Upper lobe of left lung (tissue), 4 donors: ENCODE measurements at regions not wholly inside any gene's neighbourhood (a gene's known extent, or its start where the extent isn't known, plus 50 kb on each side); places are given as distances from the start of the nearest gene placed in this dataset.

Source experiments
- EP300 ChIP-seq, 4 donors: sonication (generic); formaldehyde crosslinking; IDR thresholded peaks; one replicate each; pipeline ENCODE4 v1.5.1; 2017; ENCODE audit warnings: antibody characterized with exemption in 4 of 4, control low read depth in 2 of 4
- TF ChIP-seq, protein P1 (sequence below), 6 experiments: fragments of 450-650 bp in 4 of 6; fragments of 200-600 bp in 2 of 6; sonication (generic) in 2 of 6; IDR thresholded peaks; one replicate each; pipeline ENCODE4 v1.5.1; 2016 to 2019; ENCODE audit warnings: antibody characterized with exemption in 6 of 6

DNA sequence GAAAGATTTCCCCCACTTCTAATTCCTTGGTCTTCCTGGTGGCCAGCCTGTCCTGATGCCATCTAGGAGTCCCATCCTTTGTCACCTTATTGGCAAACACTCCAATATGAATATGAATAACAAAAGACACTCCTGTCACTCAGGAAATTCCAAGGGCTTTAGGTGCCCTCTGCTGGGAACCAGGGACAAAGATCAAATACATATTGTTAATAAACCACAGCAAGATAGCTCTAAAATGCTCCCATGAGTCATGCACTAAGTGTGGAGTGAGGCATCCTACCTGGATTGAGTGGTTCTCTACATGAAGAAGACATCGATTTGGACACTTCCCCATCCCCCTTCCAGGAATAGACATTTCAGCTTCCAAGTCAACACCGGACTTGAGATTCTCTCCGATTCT lies 823.6 kb downstream of the TBC1D22A start:
- TF ChIP-seq, protein P1, sequence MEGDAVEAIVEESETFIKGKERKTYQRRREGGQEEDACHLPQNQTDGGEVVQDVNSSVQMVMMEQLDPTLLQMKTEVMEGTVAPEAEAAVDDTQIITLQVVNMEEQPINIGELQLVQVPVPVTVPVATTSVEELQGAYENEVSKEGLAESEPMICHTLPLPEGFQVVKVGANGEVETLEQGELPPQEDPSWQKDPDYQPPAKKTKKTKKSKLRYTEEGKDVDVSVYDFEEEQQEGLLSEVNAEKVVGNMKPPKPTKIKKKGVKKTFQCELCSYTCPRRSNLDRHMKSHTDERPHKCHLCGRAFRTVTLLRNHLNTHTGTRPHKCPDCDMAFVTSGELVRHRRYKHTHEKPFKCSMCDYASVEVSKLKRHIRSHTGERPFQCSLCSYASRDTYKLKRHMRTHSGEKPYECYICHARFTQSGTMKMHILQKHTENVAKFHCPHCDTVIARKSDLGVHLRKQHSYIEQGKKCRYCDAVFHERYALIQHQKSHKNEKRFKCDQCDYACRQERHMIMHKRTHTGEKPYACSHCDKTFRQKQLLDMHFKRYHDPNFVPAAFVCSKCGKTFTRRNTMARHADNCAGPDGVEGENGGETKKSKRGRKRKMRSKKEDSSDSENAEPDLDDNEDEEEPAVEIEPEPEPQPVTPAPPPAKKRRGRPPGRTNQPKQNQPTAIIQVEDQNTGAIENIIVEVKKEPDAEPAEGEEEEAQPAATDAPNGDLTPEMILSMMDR (IDR thresholded peaks at IDR 0.05), result no peak
- TF ChIP-seq EP300 (IDR thresholded peaks at IDR 0.05), result no peak
